Renal cortical epithelial cell (primary cell): ENCODE measurements at regions not wholly inside any gene's neighbourhood (a gene's known extent, or its start where the extent isn't known, plus 50 kb on each side); places are given as distances from the start of the nearest gene placed in this dataset.

Experiments
- DNase-seq: peaks from one replicate; pipeline ENCODE4 v3.0.0-alpha.2; 2011; ENCODE audit warnings: low read depth

DNA sequence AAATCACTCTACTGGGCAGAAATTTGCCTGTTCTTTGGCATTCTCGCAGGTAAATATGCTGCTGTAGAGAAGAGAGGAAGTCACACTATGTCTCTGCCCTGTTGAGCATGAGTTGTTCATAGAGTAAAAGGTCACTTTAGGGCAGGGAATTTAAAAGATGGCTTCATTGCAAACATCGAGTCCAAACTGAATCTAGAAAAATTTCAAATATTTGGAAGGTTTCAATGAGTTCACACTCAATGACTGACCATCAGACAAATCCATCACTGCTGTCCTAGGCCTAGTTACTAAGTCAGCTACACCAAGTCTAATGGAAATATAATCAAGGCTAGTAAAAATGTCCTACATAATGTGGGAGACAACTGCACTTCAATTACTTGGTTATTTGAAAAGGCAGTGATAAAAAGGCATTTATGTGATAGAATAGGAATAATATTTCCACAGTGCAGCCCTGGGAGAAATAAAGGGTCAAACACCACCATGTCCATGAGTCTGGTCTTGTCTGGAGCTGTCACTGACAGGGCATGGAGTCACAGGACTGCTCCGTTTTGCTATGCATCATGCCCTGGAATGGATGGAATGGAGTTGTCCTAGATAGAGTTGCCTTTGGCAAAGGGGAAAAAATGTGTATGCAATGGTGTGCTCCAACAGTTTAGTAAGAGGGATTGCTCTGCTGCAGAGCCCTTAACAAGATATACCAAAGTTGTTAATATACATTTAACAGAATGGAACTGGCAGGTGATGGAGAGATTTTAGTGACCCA is 218.5 kb upstream of the DAPK1 start:
- no peak for DNase-seq

GRCh38 chr9:87280421-87280820 is 217.2 kb upstream of the DAPK1 start:
- DNase-seq = peak; percentile 34

DNA sequence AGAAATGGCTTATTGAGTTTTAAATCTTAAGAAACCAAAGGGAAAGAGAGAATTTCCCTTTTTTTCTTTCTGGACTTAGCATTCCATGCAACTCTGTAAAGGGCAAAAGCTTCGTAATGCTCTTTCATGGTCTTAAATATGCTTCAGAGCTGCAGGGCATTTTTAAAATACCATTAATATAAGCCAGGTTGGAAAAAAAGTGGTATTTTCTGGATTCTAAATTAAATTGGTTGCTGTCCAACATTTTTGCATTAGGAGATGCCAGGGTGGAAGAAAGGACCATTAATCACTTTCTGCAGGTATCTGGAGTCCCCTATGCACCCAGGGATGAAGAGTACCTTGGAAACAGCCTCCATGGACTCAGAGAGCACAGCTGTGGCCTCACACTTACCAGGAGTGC is 215.1 kb upstream of the DAPK1 start:
- no peak for DNase-seq

- no peak for DNase-seq
These were observed 214.1 kb upstream of the DAPK1 start for GRCh38 chr9:87283585-87283984.

DNA sequence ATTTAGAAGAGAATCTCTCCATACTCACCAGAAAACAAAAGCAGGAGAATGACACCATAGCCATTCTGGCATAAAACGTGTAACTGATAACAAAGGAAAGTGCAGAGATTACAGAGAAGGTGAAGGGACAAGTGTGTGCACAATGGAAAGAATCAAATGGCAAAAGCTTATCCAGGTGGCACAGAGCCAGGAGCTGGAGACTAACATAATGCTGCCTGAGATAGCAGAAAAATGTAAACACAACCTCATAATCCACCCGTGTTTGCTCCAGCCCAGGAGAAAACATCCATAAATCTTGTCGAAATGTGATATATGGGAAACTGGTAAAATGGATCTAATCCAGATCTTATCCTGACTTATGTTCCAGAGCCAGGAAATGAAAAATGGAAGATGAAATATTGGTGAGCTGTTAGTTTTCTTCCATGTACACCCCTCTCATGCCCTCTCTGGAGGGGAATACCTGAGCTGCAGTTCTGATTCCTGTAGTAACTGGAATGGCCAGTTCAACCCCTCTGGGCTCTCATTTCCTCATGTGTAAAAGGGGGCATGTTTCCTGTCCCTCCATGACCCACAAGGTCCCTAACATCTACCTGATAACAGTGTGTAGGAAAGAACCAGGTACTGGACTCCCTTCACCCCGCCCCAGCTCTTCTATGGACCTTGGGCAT is 212.3 kb upstream of the DAPK1 start:
- no peak for DNase-seq

DNA sequence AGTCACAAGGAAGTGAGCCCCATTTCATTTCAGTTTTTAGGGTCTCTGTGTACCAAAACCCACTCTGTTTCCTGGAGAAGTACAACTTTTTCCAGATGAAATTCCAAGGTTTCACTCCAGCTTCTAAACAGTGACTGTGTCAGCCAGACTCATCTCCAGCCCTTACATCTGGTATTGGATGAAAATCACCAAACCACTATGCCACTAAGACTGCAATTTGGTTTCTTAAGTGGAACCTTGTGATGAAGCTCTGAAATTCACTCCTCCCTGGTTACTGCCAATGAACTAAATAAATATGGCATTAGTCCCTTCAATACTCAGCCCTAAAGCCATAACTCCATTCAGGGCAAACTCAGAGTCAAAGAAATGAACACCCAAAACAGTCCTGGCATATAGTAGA is 211.2 kb upstream of the DAPK1 start:
- no peak for DNase-seq

DNA sequence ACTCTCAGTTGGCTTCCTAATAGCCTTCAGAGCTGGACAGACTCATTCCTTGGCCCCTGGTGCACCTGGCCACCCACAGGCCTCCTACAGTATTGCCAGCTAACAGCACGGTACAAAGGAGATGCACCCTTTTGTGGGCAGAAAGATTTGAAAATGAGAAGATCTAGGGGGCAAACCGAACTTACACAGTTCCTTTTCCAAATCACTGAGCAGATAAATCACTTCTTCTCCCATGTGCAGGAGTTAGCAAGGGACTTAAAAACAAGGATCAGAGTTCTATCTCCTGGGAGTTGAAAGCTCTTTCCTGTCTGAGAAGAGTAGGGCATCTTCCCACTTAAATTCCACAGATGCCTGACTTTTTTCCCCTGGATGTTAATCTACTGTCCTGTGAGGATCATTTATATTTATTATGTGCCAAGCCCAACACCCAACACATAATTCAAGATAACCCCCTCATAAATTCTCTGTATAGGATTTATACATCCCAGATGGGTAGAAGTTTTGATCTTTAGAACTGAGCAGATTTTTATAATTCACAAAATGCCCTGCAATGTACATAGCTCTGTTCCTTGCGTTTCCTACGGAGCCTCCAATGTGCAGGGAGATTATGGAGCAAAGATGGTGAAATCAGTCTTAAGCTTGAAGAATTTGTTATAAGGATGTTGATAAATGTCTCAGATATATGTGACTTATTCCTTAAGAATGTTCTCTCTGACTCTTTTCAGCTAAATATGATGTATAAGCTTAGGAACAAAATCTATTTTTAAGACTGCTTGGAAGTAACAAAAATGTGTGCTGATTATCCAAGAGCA is 207.2 kb upstream of the DAPK1 start:
- DNase-seq = no peak

- no peak for DNase-seq
These were observed 205.0 kb upstream of the DAPK1 start for GRCh38 chr9:87292449-87293191.

GRCh38 chr9:87294126-87294525 is 203.5 kb upstream of the DAPK1 start:
- no peak for DNase-seq

DNA sequence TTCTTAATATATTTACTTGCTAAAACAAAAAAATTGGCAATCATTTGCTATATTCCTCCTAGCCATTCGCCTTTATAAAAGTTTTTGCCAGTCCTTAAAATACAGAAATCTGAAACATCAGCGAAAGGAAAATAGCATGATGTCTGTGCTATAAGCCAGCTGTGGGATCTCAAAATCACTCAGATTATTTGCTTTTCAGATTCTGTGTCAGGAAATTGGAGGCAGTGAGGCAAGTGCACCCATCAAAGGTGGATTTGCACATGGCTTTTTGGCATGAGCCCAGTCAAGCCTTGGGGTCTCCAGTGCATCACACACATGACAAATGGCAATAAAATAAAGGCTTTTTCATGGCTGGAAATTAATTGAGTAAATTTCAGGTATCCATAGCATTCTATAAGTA is 196.8 kb upstream of the DAPK1 start:
- no peak for DNase-seq

- DNase-seq = no peak
These were observed 196.3 kb upstream of the DAPK1 start for GRCh38 chr9:87301371-87301770.

DNA sequence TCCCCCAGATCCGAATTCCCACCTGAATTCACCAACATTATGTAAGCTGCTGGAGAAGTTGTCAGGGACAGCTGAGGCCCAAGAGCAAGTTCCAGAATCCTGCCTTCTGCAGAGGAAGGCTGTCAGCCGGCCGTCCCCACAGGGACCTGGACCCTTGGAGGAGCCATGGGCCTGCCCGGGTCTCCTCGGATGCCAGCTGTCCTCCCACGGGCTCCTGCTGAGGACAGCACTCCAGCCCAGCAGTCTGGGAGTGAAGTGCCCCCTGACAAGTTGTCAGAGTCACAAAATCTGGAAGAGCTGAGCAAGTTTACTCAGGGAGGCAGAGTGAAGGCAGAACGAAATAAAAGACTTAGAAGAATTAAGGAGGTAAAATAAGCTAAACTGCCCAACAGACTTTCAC is 192.5 kb upstream of the DAPK1 start:
- no peak for DNase-seq

DNA sequence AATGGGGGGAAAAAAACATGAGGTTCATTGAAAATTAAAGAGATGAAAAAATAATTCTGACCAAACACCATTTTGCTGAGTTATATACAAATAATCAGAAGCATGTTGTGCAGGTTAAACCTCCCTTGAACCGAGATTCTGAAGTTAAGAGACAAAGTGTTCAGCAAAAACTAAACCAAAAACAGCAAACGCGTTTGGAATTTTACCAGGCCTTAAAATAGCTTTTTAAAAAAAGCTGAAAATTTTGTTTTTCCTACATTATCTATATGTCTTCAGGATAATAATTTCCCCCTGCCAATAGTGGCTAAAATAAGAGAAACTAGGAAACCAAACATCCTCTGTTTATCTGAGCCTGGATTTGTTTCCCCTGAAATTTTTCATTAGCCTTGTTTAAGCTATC is 191.7 kb upstream of the DAPK1 start:
- DNase-seq = no peak

- DNase-seq = no peak
These were observed 189.8 kb upstream of the DAPK1 start for GRCh38 chr9:87307848-87308247.

GRCh38 chr9:87309236-87309635 is 188.4 kb upstream of the DAPK1 start:
- peak; percentile 2 for DNase-seq

DNA sequence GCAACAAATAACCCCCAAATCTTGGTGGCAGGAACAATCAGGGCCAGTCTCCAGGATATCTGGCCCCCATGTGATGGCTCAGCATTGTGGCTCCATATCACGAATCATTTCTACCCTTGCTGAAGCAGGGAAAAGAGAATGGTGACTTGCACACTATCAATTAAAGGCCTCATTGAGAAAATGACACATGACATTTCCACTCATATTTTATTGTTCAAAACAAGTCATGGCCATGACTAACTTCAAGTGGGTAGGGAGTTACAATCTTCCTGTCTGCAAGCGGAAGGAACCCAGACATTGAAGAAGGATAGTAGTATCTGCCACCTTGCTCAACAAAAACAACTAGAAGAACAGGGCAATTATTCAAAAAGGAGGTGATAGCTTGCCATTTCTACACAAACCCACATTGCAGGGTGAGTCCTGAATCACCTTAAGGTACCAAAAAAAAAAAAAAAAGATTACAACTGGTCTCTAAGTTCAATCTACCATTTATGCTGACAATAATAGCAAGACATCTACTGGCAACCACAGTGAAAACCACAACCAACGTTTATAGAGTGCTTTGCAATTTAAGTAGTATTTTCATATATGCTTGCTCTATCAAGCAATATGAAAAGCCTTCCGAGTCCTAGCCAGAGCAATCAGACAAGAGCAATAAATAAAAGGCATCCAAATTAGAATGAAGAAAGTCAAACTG is 186.7 kb upstream of the DAPK1 start:
- DNase-seq = no peak

- no peak for DNase-seq
These were observed 178.0 kb upstream of the DAPK1 start for GRCh38 chr9:87319656-87320055.

DNA sequence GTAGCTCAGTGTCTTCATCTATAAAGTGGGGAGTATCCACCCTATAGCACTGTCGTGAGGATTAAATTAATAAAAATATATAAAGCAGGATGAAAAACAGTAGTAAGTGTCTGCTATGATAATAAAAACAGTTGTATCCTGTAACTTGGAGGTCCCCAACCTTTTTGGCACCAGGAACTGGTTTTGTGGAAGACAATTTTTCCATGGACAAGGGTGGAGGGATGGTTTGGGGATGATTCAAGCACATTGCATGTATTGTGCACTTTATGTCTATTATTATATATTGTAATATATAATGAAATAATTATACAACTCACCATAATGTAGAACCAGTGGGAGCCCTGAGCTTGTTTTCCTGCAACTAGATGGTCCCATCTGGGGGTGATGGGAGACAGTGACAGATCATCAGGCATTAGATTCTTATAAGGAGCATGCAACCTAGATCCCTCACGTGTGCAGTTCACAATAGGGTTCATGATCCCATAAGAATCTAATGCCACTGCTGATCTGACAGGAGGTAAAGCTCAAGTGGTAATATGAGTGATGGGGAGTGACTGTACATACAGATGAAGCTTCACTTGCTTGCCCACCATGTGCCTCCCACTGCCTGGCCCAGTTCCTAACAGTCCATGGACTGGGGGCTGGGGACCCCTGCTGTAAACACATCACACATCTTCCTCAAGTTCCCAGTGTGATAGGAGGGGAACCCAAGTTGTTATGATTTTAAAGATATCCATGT is 177.4 kb upstream of the DAPK1 start:
- no peak for DNase-seq

GRCh38 chr9:87322840-87323635 is 174.6 kb upstream of the DAPK1 start:
- DNase-seq = peak; percentile 16

GRCh38 chr9:87323928-87324327 is 173.7 kb upstream of the DAPK1 start:
- DNase-seq = no peak
